PFSK-1 (cell line): ENCODE measurements at regions not wholly inside any gene's neighbourhood (a gene's known extent, or its start where the extent isn't known, plus 50 kb on each side); places are given as distances from the start of the nearest gene placed in this dataset.

Experiments used
- POLR2AphosphoS5 ChIP-seq: IDR thresholded peaks from 2 replicates; pipeline ENCODE4 v1.6.1; 2012; ENCODE audit warnings: low read depth, mild to moderate bottlenecking, control low read depth, low read length, moderate library complexity
- REST ChIP-seq, 2 experiments: IDR thresholded peaks; 2 replicates each; pipeline versions ENCODE4 v1.6.1 to v1.8.0; 2011 to 2012; ENCODE audit warnings: low read depth in 2 of 2, low read length in 2 of 2, control low read depth in 1 of 2, inconsistent platforms in 1 of 2, mild to moderate bottlenecking in 1 of 2, moderate library complexity in 1 of 2; ENCODE audit not compliant: insufficient read depth in 1 of 2
- SIN3A ChIP-seq: IDR thresholded peaks from 2 replicates; pipeline ENCODE4 v1.6.1; 2012; ENCODE audit warnings: mild to moderate bottlenecking, low read length, moderate library complexity, borderline replicate concordance; ENCODE audit not compliant: insufficient read depth
- TAF1 ChIP-seq: IDR thresholded peaks from 2 replicates; pipeline ENCODE4 v1.6.1; 2012; ENCODE audit warnings: low read length, control low read depth, borderline replicate concordance; ENCODE audit not compliant: insufficient read depth

GRCh38 chr12:76177821-76178220 lies 93.3 kb upstream of the NAP1L1 start:
- no peak for TF ChIP-seq SIN3A
- TF ChIP-seq POLR2AphosphoS5, result no peak
- TF ChIP-seq REST (IDR thresholded peaks at IDR 0.05; ENCODE audit: insufficient read depth in 1 of 2, low read depth in 2 of 2, low read length in 2 of 2), result no peak
- no peak for TF ChIP-seq TAF1
